BJ (cell line): ENCODE measurements at regions not wholly inside any gene's neighbourhood (a gene's known extent, or its start where the extent isn't known, plus 50 kb on each side); places are given as distances from the start of the nearest gene placed in this dataset.
"Not testable (repeated sequence)": the region's sequence is repeated elsewhere in the genome, so short reads cannot be mapped to it uniquely, and the experiment has no call there.

ENCODE experiments used
- CTCF ChIA-PET: fragments of 350-600 bp; formaldehyde crosslinking; extraction: SDS; loops from one replicate; lab custom pipeline; 2021; ENCODE audit warnings: antibody characterized with exemption, inconsistent platforms; lab: Yijun Ruan, JAX
- POLR2A ChIA-PET: fragments of 300-600 bp; sonication (Branson Sonifier 250); formaldehyde crosslinking; extraction: SDS; loops from one replicate; lab custom pipeline; 2021; ENCODE audit warnings: antibody characterized with exemption; lab: Charles Lee
- DNase-seq: peaks from one replicate; pipeline ENCODE4 v3.0.0-alpha.2; 2011; ENCODE audit warnings: low read depth
- H3K27me3 ChIP-seq: 2 replicates; pipeline ENCODE4 v1.6.0; 2011; ENCODE audit warnings: low read length; ENCODE audit not compliant: control insufficient read depth, insufficient read depth
- H3K36me3 ChIP-seq: 2 replicates; pipeline ENCODE4 v1.5.1; 2011; ENCODE audit warnings: low read length; ENCODE audit not compliant: control insufficient read depth, insufficient read depth
- H3K4me3 ChIP-seq: 2 replicates; pipeline ENCODE4 v1.5.1; 2011; ENCODE audit warnings: low read depth, mild to moderate bottlenecking, control low read depth, low read length
- CTCF ChIP-seq: IDR thresholded peaks from 2 replicates; pipeline ENCODE4 v1.5.1; 2011; ENCODE audit warnings: low read depth, mild to moderate bottlenecking, control low read depth, inconsistent platforms, low read length, moderate library complexity; ENCODE audit not compliant: insufficient read depth

GRCh38 chr9:129544761-129545160 is 76.1 kb downstream of the C9orf50 start:
- POLR2A ChIA-PET: no interaction called here
- no peak for DNase-seq
- CTCF ChIA-PET: interaction anchor here (1.0 to 1.6 kb wide), 2 partner anchors 44 to 406 kb away, joined by 3 to 5 read pairs; no protein-coding TSS in a partner anchor
- Histone ChIP-seq H3K4me3 (no peak overlapping the region), H3K27me3 (no peaks in the 10 kb centered on the region), H3K36me3 (no peaks in the 10 kb centered on the region)
- no peak for TF ChIP-seq CTCF

- DNase-seq: no peak
- H3K4me3 ChIP-seq: no peak overlapping the region
- no peaks in the 10 kb centered on the region for H3K27me3 ChIP-seq
- no peaks in the 10 kb centered on the region for H3K36me3 ChIP-seq
- CTCF ChIA-PET: no interaction called here
- POLR2A ChIA-PET: no interaction called here
- no peak for TF ChIP-seq CTCF
Measured at GRCh38 chr9:129542741-129543140, 78.2 kb downstream of the C9orf50 start.

- H3K4me3 ChIP-seq: no peak overlapping the region
- no peak for TF ChIP-seq CTCF
- ChIA-PET CTCF (no interaction called here), POLR2A (no interaction called here)
- no peaks in the 10 kb centered on the region for H3K36me3 ChIP-seq
- no peak for DNase-seq
- no peaks in the 10 kb centered on the region for H3K27me3 ChIP-seq
Measured at GRCh38 chr9:129541270-129541669, 79.6 kb downstream of the C9orf50 start.

GRCh38 chr9:129539446-129539845 is 81.5 kb downstream of the C9orf50 start:
- no peak for TF ChIP-seq CTCF
- no peak for DNase-seq
- no peak overlapping the region for H3K4me3 ChIP-seq
- H3K27me3 ChIP-seq: no peaks in the 10 kb centered on the region
- ChIA-PET POLR2A (no interaction called here), CTCF (interaction anchor here (1.1 to 1.2 kb wide), 2 partner anchors 9 to 408 kb away, joined by 3 to 4 read pairs; no protein-coding TSS in a partner anchor)
- H3K36me3 ChIP-seq: no peaks in the 10 kb centered on the region

GRCh38 chr9:129531860-129532402 is 89.0 kb downstream of the C9orf50 start:
- POLR2A ChIA-PET, H3K36me3 ChIP-seq, H3K4me3 ChIP-seq, DNase-seq, CTCF ChIA-PET, H3K27me3 ChIP-seq: not testable (repeated sequence)

- CTCF ChIA-PET, DNase-seq, H3K4me3 ChIP-seq, H3K36me3 ChIP-seq, POLR2A ChIA-PET, H3K27me3 ChIP-seq: not testable (repeated sequence)
Measured at GRCh38 chr9:129527955-129528354, 92.9 kb downstream of the C9orf50 start.
